ENCODE measurements at regions not wholly inside any gene's neighbourhood (a gene's known extent, or its start where the extent isn't known, plus 50 kb on each side); places are given as distances from the start of the nearest gene placed in this dataset.

DNA sequence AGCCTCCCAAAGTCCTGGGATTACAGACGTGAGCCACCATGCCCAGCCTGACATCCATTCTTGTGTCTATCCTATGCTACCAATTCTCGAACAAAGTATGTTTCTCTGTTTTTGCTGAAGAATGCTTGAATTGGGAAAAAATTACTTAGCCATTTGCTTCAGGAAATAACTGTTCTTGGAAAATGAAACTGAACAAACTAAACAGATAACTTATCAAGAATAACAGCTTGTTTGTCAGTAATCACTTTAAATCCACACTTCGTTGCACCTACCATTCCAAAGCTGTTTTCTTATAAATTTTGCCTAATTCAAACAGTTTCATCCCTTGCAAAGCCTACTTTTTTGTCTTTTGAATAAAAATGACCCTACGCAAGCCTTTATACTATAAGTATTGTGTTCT lies 672.9 kb downstream of the SUCLG1 start:
- BruUV-seq (replicated peaks) = no TSS peak

DNA sequence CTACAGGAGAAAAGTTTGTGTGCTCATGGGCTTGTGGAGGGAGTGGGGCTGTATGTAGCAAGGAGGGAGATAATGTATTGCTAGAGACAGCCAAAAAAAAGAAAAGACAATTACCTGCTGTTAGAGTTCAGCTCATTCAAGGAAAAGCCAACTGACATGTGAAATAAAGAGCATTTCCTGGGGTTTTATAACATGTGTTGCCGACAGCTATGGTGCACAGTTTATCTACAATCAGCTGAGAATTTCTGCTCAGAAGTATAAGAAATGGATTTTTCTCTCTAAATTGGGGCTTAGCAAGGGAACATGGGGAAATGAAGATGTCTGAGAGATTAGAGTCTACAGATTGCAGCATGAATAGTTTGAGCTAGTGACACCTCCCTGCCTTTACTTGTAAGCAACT lies 674.1 kb downstream of the SUCLG1 start:
- intact Hi-C loops (cut with micrococcal nuclease; ENCODE audit: unreplicated experiment) = no loop called here
- no peak overlapping the region for H3K4me3 ChIP-seq (ENCODE audit: low read depth, low read length, poor library complexity, severe bottlenecking)

More for the DNA sequence above, 672.9 kb downstream of the SUCLG1 start:
- Histone ChIP-seq H3K27me3 (replicated peaks; ENCODE audit: insufficient read depth, low read depth, low read length, poor library complexity) (no peaks in the 10 kb centered on the region), H3K4me3 (ENCODE audit: low read depth, low read length, poor library complexity, severe bottlenecking) (no peak overlapping the region), H3K27ac (ENCODE audit: low read depth, low read length, poor library complexity, severe bottlenecking) (no peak overlapping the region), H3K36me3 (ENCODE audit: insufficient read depth, low read length, poor library complexity, severe bottlenecking) (no peaks in the 10 kb centered on the region), H3K4me1 (ENCODE audit: insufficient read depth, low read length, poor library complexity, severe bottlenecking) (no peaks in the 10 kb centered on the region), H3K9me3 (ENCODE audit: low read depth, low read length, poor library complexity, severe bottlenecking) (peaks cover 3% of the 10 kb centered on the region)
- intact Hi-C loops (cut with micrococcal nuclease; ENCODE audit: unreplicated experiment) = no loop called here
- ChIA-PET CTCF (no interaction called here), POLR2A (ENCODE audit: low non-redundant PET) (no interaction called here)
- TF ChIP-seq EZH2 (IDR thresholded peaks at IDR 0.05; ENCODE audit: borderline replicate concordance, low read depth, low read length, poor library complexity, severe bottlenecking) (no peak), CTCF (conservative IDR thresholded peaks at IDR 0.05; ENCODE audit: low read depth, low read length) (no peak)
- no peak for DNase-seq (ENCODE audit: low spot score)

DNA sequence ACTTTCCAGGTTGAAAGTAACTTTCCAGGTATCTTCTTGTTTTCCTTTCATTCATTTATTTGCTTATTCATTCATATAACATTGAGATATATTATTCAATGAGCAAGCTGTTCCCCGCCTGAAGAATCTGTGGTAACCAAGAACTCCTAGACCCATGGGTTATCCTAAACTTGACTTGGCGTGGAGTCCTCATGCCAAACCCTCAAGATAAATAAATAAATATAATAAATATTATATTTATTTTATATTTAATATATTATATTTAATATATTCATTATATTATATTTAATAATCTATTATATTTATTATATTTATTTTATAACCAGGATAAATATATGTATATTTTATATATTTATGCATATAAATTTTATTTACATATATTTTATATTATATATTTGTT lies 674.8 kb downstream of the SUCLG1 start:
- DNase-seq (ENCODE audit: low spot score) = no peak
- TF ChIP-seq CTCF (conservative IDR thresholded peaks at IDR 0.05; ENCODE audit: low read depth, low read length) = no peak
- no peak for TF ChIP-seq EZH2 (IDR thresholded peaks at IDR 0.05; ENCODE audit: borderline replicate concordance, low read depth, low read length, poor library complexity, severe bottlenecking)
- no peak overlapping the region for H3K27ac ChIP-seq (ENCODE audit: low read depth, low read length, poor library complexity, severe bottlenecking)
- no peaks in the 10 kb centered on the region for H3K4me1 ChIP-seq (ENCODE audit: insufficient read depth, low read length, poor library complexity, severe bottlenecking)
- H3K27me3 ChIP-seq (replicated peaks; ENCODE audit: insufficient read depth, low read depth, low read length, poor library complexity) = no peaks in the 10 kb centered on the region
- H3K9me3 ChIP-seq (ENCODE audit: low read depth, low read length, poor library complexity, severe bottlenecking) = peaks cover 3% of the 10 kb centered on the region
- H3K4me3 ChIP-seq (ENCODE audit: low read depth, low read length, poor library complexity, severe bottlenecking) = no peak overlapping the region
- POLR2A ChIA-PET (ENCODE audit: low non-redundant PET) = no interaction called here
- BruUV-seq (replicated peaks) = no TSS peak
- no peaks in the 10 kb centered on the region for H3K36me3 ChIP-seq (ENCODE audit: insufficient read depth, low read length, poor library complexity, severe bottlenecking)
- intact Hi-C loops (cut with micrococcal nuclease; ENCODE audit: unreplicated experiment) = no loop called here
- CTCF ChIA-PET = no interaction called here

More for the DNA sequence above, 674.1 kb downstream of the SUCLG1 start:
- no TSS peak for BruUV-seq (replicated peaks)
- CTCF ChIA-PET = no interaction called here
- no peak overlapping the region for H3K27ac ChIP-seq (ENCODE audit: low read depth, low read length, poor library complexity, severe bottlenecking)
- no peaks in the 10 kb centered on the region for H3K36me3 ChIP-seq (ENCODE audit: insufficient read depth, low read length, poor library complexity, severe bottlenecking)
- no peaks in the 10 kb centered on the region for H3K4me1 ChIP-seq (ENCODE audit: insufficient read depth, low read length, poor library complexity, severe bottlenecking)
- H3K9me3 ChIP-seq (ENCODE audit: low read depth, low read length, poor library complexity, severe bottlenecking) = peaks cover 3% of the 10 kb centered on the region
- no peak for TF ChIP-seq CTCF (conservative IDR thresholded peaks at IDR 0.05; ENCODE audit: low read depth, low read length)
- TF ChIP-seq EZH2 (IDR thresholded peaks at IDR 0.05; ENCODE audit: borderline replicate concordance, low read depth, low read length, poor library complexity, severe bottlenecking) = no peak
- POLR2A ChIA-PET (ENCODE audit: low non-redundant PET) = no interaction called here
- no peaks in the 10 kb centered on the region for H3K27me3 ChIP-seq (replicated peaks; ENCODE audit: insufficient read depth, low read depth, low read length, poor library complexity)
- DNase-seq (ENCODE audit: low spot score) = no peak

Data from A673 (cell line).